ENCODE measurements at regions not wholly inside any gene's neighbourhood (a gene's known extent, or its start where the extent isn't known, plus 50 kb on each side); places are given as distances from the start of the nearest gene placed in this dataset.

DNA sequence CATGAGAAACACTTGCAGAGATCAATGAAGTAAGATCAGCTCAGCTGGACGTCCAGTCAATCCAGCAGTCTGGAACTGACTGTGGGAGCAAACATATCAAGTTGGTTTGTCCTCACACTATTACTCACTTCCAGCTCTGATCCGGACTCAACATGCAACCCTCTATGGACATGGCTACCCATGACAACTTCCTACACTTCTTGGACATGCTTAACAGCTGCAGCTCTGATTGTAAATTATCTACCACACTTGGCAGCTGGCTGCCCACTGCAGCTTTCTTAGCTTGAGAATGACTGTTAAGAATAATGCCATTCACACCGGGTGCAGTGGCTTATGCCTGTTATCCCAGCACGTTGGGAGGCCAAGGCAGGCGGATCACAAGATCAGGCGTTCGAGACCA is 429.8 kb downstream of the EPHA4 start:
- Mint-ChIP-seq H3K4me3 (no peak overlapping the region), H3K4me1 (no peaks in the 10 kb centered on the region), H3K27me3 (no peaks in the 10 kb centered on the region), H3K9me3 (no peaks in the 10 kb centered on the region), H3K27ac (no peak overlapping the region), H3K36me3 (no peaks in the 10 kb centered on the region)
- DNase-seq (no peak), ATAC-seq (ENCODE audit: low read depth) (no peak)
- POLR2A ChIA-PET: no interaction called here

DNA sequence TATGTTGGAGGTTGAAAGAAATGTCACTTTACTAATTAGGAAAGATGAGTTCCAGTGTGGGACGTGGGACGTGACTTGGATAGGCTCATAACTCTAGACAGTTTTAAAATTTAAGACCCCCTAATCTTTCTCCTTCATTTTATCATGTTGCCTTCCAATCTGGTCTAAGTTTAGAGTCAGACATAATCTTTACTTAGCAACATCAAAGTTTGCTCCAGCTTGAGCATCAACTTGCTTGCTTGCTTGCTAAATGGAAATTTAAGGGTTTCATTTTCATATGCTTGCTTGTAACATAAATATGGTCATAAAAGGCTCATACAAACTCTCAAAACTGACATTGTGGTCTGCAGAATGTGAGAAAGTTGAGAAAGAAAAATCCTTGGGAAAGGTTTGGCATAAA is 428.9 kb downstream of the EPHA4 start:
- POLR2A ChIA-PET: no interaction called here
- Mint-ChIP-seq H3K9me3 (no peaks in the 10 kb centered on the region), H3K4me3 (no peak overlapping the region), H3K27me3 (no peaks in the 10 kb centered on the region), H3K36me3 (no peaks in the 10 kb centered on the region), H3K4me1 (no peaks in the 10 kb centered on the region), H3K27ac (no peak overlapping the region)
- ATAC-seq (ENCODE audit: low read depth) (no peak), DNase-seq (no peak)

DNA sequence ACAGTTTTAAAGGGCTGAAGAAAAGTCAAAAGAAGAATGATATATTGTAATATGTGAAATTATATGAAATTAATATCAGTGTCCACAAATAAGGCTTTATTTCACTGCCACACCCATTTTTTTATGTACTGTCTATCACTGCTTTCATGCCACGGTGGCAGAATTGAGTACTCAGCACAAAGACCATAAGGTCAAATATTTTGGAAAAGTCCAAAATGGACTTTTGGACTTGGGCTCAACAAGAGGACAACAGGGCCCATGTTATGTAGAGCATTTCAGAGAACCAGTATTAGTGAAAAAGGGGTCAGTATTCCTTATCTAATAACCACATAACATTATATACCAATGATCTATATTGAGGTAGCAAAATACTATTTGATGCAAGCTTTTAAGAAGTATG is 427.2 kb downstream of the EPHA4 start:
- Mint-ChIP-seq H3K9me3 (no peaks in the 10 kb centered on the region), H3K4me3 (no peak overlapping the region), H3K27ac (no peak overlapping the region), H3K4me1 (no peaks in the 10 kb centered on the region), H3K27me3 (no peaks in the 10 kb centered on the region), H3K36me3 (no peaks in the 10 kb centered on the region)
- POLR2A ChIA-PET: no interaction called here
- ATAC-seq (ENCODE audit: low read depth): no peak
- DNase-seq: no peak

DNA sequence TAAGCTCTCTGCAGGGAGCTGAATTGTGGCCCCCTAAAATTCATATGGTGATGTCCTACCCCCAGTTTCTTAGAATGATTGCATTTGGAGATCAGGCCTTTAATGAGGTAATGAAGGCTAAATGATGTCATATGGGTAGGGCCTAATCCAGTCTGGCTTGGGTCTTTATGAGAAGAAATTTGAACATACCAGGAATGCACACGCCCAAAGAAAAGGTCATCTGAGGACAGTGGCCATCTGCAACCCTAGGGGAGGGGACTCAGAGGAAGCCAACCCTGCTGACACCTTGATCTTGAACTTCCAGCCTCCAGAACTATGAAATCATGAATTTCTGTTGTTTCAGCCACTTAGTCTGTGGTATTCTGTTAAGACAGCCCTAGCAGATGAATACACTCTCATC is 426.7 kb downstream of the EPHA4 start:
- Mint-ChIP-seq H3K9me3 (no peaks in the 10 kb centered on the region), H3K27ac (no peak overlapping the region), H3K36me3 (no peaks in the 10 kb centered on the region), H3K27me3 (no peaks in the 10 kb centered on the region), H3K4me3 (no peak overlapping the region), H3K4me1 (no peaks in the 10 kb centered on the region)
- ATAC-seq (ENCODE audit: low read depth): no peak
- DNase-seq: no peak
- POLR2A ChIA-PET: no interaction called here

DNA sequence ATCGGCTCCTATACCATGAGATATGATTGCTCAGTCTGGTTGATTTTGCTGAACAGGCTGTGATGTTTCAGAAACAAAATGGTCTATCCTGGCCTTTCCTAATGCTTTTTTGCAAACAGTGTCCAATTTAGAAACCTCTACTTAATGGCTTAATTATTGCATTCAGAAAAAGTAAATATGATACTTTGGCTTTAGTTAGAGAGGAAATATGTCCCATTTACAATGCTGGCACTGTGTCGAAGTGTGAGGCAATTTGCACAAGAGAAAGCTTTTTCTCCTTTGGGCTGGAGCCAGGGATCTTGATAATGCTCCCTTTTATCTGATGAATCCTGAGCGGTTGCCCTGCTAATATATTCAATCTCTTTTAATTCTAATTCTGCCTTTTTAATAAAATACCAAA is 418.9 kb downstream of the EPHA4 start:
- no peak for ATAC-seq (ENCODE audit: low read depth)
- no peaks in the 10 kb centered on the region for H3K4me1 Mint-ChIP-seq

DNA sequence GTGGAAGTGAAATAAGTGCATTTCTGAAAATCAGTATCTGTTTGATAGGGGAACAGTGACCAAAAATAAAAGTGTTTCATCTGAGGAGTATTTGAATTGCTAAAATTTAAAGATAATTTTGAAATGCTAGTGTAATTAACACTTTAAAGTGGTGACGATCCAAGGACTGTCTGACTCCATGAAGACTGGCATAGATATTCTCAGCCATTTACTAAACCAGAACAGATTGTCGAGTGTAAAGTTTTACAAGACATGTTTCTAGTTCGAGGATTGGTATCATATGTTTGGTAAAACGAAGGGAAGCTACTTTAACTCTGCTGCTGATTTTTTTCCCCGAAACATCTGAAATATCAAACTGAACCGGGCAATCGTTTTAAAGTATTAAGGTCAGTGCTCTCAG is 417.9 kb downstream of the EPHA4 start:
- Mint-ChIP-seq H3K27me3 (no peaks in the 10 kb centered on the region), H3K36me3 (no peaks in the 10 kb centered on the region), H3K4me1 (no peaks in the 10 kb centered on the region), H3K27ac (no peak overlapping the region), H3K9me3 (no peaks in the 10 kb centered on the region), H3K4me3 (no peak overlapping the region)
- POLR2A ChIA-PET: no interaction called here
- ATAC-seq (ENCODE audit: low read depth): no peak
- no peak for DNase-seq

More for the DNA sequence above, 418.9 kb downstream of the EPHA4 start:
- H3K36me3 Mint-ChIP-seq: no peaks in the 10 kb centered on the region
- no peak overlapping the region for H3K4me3 Mint-ChIP-seq
- no peaks in the 10 kb centered on the region for H3K27me3 Mint-ChIP-seq
- POLR2A ChIA-PET: no interaction called here
- no peak overlapping the region for H3K27ac Mint-ChIP-seq
- no peak for DNase-seq
- no peaks in the 10 kb centered on the region for H3K9me3 Mint-ChIP-seq

DNA sequence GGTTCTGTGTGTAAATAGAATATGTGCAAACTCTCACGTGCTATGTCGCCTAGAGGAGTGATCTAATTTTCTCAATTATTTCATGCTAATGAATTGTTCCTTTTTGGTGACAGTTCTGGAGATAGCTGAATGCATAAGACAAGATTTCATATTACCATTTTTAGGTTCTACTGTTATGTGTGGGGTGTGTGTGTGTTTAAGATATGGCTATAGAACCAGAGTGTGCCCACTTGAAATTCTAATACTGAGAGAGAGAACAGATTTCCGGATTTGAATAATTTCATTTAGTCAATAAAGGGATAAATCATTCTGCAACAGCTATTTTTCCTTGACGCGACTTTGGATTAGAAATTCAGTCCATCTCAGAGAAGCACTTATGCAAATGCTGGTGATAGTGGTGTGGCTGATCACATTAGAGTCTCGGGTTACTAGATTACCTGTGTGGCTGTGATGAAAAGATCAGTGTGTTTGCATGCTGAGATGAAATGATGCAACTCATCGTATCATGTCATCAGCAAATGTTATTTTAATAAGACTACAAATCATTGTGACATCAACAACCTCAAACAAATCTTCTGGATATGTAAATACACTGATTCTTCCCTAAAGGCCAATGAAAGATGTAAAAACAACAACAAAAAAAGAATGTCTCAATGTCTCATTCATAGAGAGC is 415.9 kb downstream of the EPHA4 start:
- no peaks in the 10 kb centered on the region for H3K36me3 Mint-ChIP-seq
- H3K27ac Mint-ChIP-seq: no peak overlapping the region
- no peak for ATAC-seq (ENCODE audit: low read depth)
- no peak overlapping the region for H3K4me3 Mint-ChIP-seq
- DNase-seq: no peak
- H3K9me3 Mint-ChIP-seq: no peaks in the 10 kb centered on the region
- H3K27me3 Mint-ChIP-seq: no peaks in the 10 kb centered on the region
- POLR2A ChIA-PET: no interaction called here
- no peaks in the 10 kb centered on the region for H3K4me1 Mint-ChIP-seq

DNA sequence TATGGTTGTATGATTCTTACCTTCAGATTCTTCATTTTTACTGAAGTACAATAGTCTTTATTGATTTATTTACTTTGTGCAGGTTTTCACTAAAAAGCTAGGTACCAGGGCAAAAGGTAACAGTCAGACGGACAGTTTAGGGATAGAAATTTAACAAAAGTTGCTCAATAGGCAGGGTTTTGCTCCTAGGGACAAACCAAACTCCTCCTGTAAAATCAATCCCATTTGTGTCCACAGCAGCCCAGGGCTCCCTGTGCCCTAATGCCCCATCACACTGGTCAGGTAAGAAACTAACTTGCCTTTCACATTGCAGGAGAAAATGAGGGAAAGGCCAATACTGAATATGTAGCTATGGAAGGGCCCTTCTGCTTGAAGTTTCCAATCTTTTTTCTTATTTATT is 410.9 kb downstream of the EPHA4 start:
- POLR2A ChIA-PET: no interaction called here
- no peak overlapping the region for H3K4me3 Mint-ChIP-seq
- H3K4me1 Mint-ChIP-seq: no peaks in the 10 kb centered on the region
- no peaks in the 10 kb centered on the region for H3K9me3 Mint-ChIP-seq
- no peaks in the 10 kb centered on the region for H3K36me3 Mint-ChIP-seq
- no peak for DNase-seq
- no peak for ATAC-seq (ENCODE audit: low read depth)
- no peak overlapping the region for H3K27ac Mint-ChIP-seq
- H3K27me3 Mint-ChIP-seq: no peaks in the 10 kb centered on the region

DNA sequence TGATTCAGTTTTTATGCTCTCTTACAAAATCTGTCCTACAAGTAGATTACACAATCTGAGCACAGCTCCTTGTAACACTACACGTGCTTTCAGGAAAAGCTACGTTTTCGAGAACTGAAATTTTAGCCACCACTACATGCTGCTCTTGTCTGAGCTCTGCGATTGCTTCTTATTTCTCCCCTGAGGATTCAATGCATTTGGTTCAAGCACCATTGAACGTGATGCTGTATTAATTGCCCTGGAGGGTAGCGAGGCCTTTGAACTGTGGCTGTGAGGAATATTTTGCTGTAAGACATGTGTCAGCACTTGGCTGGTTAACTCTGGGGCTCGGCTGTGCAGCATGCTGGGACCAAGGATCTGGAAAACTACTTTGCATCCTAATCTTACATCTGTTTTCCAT is 405.8 kb downstream of the EPHA4 start:
- no peaks in the 10 kb centered on the region for H3K9me3 Mint-ChIP-seq
- DNase-seq (no peak), ATAC-seq (ENCODE audit: low read depth) (no peak)
- no peak overlapping the region for H3K4me3 Mint-ChIP-seq
- no peaks in the 10 kb centered on the region for H3K4me1 Mint-ChIP-seq
- POLR2A ChIA-PET: no interaction called here
- no peak overlapping the region for H3K27ac Mint-ChIP-seq
- no peaks in the 10 kb centered on the region for H3K36me3 Mint-ChIP-seq
- H3K27me3 Mint-ChIP-seq: no peaks in the 10 kb centered on the region

DNA sequence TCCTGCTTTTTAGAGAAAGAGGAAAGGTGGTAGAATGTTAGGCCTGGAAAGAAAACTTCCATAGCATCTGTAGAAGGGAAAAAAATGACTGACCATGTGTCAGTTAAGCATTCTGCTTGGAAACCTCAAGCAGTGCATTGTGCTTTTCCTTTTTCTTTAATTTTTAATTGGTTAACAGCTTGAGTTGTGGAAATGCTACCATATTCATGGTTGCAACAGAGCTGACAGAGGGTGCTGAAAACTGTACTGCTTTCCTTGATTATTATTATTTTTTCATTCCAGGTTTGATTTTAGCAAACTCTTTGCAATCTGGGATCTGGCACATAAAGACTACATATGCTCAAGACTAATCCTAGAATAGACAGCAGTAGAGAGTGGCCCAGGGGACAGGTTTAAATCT is 404.5 kb downstream of the EPHA4 start:
- Mint-ChIP-seq H3K4me3 (no peak overlapping the region), H3K4me1 (no peaks in the 10 kb centered on the region), H3K9me3 (no peaks in the 10 kb centered on the region), H3K27me3 (no peaks in the 10 kb centered on the region), H3K36me3 (no peaks in the 10 kb centered on the region), H3K27ac (no peak overlapping the region)
- DNase-seq: no peak
- no peak for ATAC-seq (ENCODE audit: low read depth)
- POLR2A ChIA-PET: no interaction called here

DNA sequence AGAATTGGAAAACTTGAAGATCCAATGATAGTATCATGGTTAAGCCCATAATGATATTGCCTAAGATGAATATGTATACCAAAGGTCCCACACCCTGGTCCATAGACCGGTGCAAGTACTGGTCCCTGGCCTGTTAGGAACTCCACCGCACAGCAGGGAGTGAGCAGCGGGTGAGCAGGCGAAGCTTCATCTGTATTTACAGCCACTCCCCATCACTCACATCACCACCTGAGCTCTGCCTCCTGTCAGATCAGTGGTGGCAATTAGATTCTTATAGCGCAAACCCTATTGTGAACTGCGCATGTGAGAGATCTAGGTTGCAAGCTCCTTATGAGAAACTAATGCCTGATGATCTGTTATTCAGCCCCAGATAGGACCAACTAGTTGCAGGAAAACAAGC is 402.4 kb downstream of the EPHA4 start:
- POLR2A ChIA-PET: no interaction called here
- Mint-ChIP-seq H3K4me3 (no peak overlapping the region), H3K36me3 (no peaks in the 10 kb centered on the region), H3K9me3 (no peaks in the 10 kb centered on the region), H3K27me3 (no peaks in the 10 kb centered on the region), H3K4me1 (no peaks in the 10 kb centered on the region), H3K27ac (no peak overlapping the region)
- DNase-seq: no peak
- no peak for ATAC-seq (ENCODE audit: low read depth)

DNA sequence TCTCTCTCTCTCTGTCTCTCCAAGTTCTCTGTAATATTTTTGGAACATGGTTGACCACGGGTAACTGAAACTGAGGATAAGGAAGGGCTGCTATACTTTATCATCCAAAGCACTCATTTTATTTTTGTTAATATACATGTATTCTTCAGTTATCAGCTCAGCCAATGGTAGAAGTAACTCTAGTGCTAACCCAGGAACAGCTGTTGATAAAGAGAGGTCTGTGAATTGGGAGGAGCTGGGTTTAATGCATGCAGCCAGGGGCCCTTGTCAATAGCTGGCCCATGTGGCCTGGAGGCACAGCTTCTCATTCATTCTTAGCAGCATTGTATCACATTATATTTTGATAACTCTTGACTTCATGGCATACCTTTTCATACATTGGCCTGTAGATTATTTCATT is 401.6 kb downstream of the EPHA4 start:
- no peak for DNase-seq

DNA sequence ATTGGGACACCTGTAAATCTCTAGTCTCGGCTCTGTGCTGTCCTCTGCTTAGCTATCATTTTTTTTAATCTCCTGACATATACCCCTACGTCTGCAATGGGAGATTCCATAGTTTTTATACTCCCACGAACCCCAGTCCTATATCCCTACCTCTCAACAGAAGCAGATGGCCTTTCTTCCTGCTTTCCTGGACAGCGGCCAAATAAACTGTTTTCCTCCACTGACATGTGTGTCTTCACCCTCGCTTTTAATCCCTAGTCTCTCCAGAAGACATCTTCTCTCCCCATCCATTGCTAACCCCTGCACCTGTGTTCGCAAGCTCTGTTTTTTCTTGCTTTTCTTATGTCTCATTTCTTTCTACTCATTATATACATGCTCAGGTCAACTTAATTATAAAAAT is 395.4 kb downstream of the EPHA4 start:
- H3K4me1 Mint-ChIP-seq: no peaks in the 10 kb centered on the region
- H3K9me3 Mint-ChIP-seq: peaks cover 5% of the 10 kb centered on the region
- H3K27ac Mint-ChIP-seq: no peak overlapping the region
- DNase-seq: no peak
- no peaks in the 10 kb centered on the region for H3K36me3 Mint-ChIP-seq
- no peaks in the 10 kb centered on the region for H3K27me3 Mint-ChIP-seq
- no peak overlapping the region for H3K4me3 Mint-ChIP-seq
- no peak for ATAC-seq (ENCODE audit: low read depth)
- POLR2A ChIA-PET: no interaction called here

More for the DNA sequence above, 401.6 kb downstream of the EPHA4 start:
- no peak for ATAC-seq (ENCODE audit: low read depth)
- H3K27me3 Mint-ChIP-seq: no peaks in the 10 kb centered on the region
- no peak overlapping the region for H3K4me3 Mint-ChIP-seq
- H3K36me3 Mint-ChIP-seq: no peaks in the 10 kb centered on the region
- no peak overlapping the region for H3K27ac Mint-ChIP-seq
- POLR2A ChIA-PET: no interaction called here
- H3K4me1 Mint-ChIP-seq: no peaks in the 10 kb centered on the region
- no peaks in the 10 kb centered on the region for H3K9me3 Mint-ChIP-seq

DNA sequence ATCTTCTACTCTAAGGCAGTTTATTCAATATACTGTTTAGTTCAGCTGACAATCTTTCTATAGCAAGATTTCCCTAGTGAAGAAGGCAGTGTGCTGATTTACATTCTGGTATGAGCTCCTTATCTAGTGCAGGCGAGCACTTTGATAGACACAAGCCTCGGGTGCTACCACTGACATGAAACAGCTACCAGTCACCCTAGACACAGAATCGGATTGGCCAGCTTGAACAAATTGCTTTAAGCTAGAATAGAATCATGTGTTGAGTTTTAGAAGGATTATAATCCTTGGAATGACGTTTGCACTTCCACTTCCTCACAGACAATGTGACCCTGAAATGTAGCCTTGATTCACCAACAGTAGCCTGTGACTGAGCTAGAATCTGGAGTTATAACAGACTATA is 394.0 kb downstream of the EPHA4 start:
- Mint-ChIP-seq H3K9me3 (peaks cover 5% of the 10 kb centered on the region), H3K27ac (no peak overlapping the region), H3K4me1 (no peaks in the 10 kb centered on the region), H3K4me3 (no peak overlapping the region), H3K27me3 (no peaks in the 10 kb centered on the region), H3K36me3 (no peaks in the 10 kb centered on the region)
- POLR2A ChIA-PET: no interaction called here
- no peak for DNase-seq
- no peak for ATAC-seq (ENCODE audit: low read depth)

DNA sequence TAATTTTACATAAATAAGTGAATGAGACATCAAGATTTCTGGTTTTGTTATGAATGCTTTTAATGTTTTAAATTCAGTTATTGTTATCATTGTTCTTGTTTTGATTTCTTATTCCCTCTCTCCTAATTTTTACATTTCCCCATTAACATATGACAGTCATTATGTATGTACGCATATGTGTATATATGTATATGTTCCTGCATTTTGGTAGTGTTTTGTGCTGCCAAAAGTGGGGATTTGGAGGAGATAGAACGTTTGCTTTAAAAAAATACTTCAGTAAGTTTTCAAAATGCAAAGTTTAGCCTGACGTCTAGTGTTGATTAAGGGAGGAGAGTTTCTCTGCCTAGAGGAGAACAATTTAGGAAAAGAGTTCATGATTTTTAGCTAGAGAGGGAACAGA is 385.2 kb downstream of the EPHA4 start:
- ATAC-seq (ENCODE audit: low read depth) (no peak), DNase-seq (no peak)
- Mint-ChIP-seq H3K27ac (no peak overlapping the region), H3K9me3 (no peaks in the 10 kb centered on the region), H3K4me3 (no peak overlapping the region), H3K4me1 (no peaks in the 10 kb centered on the region), H3K36me3 (no peaks in the 10 kb centered on the region), H3K27me3 (no peaks in the 10 kb centered on the region)
- POLR2A ChIA-PET: no interaction called here
